DND-41 (cell line): ENCODE measurements at regions not wholly inside any gene's neighbourhood (a gene's known extent, or its start where the extent isn't known, plus 50 kb on each side); places are given as distances from the start of the nearest gene placed in this dataset.

Source experiments
- CTCF ChIP-seq: IDR thresholded peaks from 2 replicates; pipeline ENCODE4 v1.5.1; 2012; ENCODE audit warnings: borderline replicate concordance, low read length, moderate library complexity, mild to moderate bottlenecking; ENCODE audit not compliant: poor library complexity, severe bottlenecking; ENCODE audit errors: extremely low read depth
- EZH2 ChIP-seq: IDR thresholded peaks from 3 replicates; pipeline ENCODE4 v1.6.1; 2012; ENCODE audit warnings: borderline replicate concordance, low read depth, mild to moderate bottlenecking, moderate library complexity, low read length, inconsistent platforms; ENCODE audit not compliant: severe bottlenecking

GRCh38 chr4:64105903-64106302 is 303.3 kb downstream of the TECRL start:
- TF ChIP-seq CTCF (no peak), EZH2 (no peak)
